ENCODE measurements at regions not wholly inside any gene's neighbourhood (a gene's known extent, or its start where the extent isn't known, plus 50 kb on each side); places are given as distances from the start of the nearest gene placed in this dataset.

- TF ChIP-seq CTCF (IDR thresholded peaks at IDR 0.05), result no peak
- no peak for TF ChIP-seq POLR2A (IDR thresholded peaks at IDR 0.05)
Observed at GRCh38 chrX:13467243-13467642, 102.2 kb upstream of the EGFL6 start.

All from adrenal gland (tissue), 5 donors.